ENCODE measurements at regions not wholly inside any gene's neighbourhood (a gene's known extent, or its start where the extent isn't known, plus 50 kb on each side); places are given as distances from the start of the nearest gene placed in this dataset.

DNA sequence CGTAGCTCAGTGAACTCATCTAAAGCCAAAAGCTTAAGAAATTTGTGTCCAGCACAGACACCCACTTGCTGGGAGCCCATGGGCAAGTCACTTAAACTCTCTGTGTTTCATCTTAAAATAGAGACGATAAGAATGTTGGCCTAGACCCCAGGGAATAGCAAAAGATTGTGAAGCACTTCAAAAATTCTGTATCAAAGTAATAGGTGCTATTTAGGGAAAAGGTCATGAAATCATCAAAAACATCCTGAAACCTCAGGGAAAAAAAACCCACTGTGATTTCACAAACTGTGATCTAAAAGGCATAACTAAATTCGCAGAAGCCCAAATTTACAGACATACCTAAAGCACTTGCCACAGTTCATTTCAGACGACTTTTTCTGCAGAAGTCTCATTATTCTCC lies 278.3 kb downstream of the NR2F1-AS1 start:
- no peak overlapping the region for H3K27ac ChIP-seq
- TF ChIP-seq, protein P1, sequence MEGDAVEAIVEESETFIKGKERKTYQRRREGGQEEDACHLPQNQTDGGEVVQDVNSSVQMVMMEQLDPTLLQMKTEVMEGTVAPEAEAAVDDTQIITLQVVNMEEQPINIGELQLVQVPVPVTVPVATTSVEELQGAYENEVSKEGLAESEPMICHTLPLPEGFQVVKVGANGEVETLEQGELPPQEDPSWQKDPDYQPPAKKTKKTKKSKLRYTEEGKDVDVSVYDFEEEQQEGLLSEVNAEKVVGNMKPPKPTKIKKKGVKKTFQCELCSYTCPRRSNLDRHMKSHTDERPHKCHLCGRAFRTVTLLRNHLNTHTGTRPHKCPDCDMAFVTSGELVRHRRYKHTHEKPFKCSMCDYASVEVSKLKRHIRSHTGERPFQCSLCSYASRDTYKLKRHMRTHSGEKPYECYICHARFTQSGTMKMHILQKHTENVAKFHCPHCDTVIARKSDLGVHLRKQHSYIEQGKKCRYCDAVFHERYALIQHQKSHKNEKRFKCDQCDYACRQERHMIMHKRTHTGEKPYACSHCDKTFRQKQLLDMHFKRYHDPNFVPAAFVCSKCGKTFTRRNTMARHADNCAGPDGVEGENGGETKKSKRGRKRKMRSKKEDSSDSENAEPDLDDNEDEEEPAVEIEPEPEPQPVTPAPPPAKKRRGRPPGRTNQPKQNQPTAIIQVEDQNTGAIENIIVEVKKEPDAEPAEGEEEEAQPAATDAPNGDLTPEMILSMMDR (conservative IDR thresholded peaks at IDR 0.05): no peak

DNA sequence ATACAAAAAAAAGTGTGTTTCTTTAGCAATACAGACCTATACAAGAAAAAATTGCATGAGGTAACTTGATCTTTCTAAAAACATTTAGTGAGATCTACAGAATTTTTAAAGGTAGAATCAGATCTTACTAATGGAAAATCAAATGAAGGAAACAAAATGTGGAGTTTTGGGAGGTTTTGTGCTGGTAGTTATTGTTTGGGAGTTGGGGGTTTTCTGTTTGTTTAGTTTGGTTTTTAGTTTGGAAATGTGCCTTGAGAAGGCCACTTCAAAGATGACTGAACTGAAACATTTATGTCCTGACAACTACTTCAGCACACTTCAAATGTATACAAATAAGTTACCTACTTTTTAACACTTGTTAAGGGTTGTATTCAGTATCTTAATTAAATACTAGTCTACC lies 280.1 kb downstream of the NR2F1-AS1 start:
- no peak overlapping the region for H3K27ac ChIP-seq
- TF ChIP-seq, protein P1 (conservative IDR thresholded peaks at IDR 0.05): no peak

DNA sequence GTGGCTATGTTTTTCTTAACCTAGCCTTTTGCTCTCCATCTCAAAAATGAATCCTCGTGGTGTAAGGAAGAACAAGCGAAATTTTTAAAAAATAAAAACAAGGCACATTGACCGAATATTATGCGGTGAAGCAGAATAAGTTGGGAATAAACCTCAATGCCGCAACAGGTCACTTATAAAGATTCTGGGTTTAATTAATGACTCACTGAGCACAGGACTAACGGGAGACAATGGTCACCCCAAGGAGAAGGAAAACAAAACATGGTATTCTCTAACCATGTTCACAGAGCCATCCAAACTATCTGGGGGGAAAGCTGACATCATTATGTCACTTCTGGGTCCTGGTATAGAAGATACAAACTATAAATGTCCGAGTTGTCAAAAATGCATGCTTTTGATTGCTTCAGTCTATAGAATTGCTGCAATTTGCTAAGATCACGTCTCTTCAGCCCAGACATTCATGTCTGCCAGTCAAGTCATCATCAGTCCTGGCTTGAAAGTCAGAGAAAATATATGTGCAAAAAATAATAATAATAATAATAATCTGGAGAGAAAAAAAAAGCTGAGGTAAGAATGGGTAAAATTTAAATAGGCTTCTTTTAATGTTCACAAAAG lies 280.6 kb downstream of the NR2F1-AS1 start:
- TF ChIP-seq, protein P1 (conservative IDR thresholded peaks at IDR 0.05): no peak
- no peak overlapping the region for H3K27ac ChIP-seq

DNA sequence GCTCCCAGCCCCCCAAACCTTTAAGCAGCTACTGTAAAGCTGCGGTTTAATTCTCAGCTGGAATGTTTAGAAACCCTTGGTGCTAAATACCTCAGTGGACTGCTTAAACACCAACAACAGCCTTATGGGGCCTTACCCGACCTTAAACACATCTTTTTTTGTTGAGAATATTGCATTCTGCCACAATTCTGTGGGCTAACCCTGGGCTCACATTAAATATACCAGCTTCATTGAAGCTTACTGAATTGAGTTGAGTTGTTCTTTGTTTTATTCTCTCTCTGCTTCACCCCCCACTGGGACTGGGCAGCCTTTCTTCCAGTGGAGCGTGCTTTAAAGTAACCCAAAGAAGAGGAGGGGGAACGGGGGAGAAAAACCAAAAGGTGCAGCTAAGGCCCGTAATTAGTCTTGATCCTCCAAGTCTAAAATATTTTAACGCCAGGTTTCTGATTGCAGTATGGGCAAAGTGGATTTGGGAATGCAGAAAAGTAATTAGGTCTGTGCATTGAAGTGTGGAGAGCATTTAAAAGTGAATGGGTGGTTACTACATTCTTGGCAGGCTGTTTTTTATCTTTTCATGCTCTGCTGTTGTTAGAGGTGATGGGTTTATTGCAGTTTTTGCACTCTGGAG lies 281.2 kb downstream of the NR2F1-AS1 start:
- TF ChIP-seq, protein P1 (conservative IDR thresholded peaks at IDR 0.05): no peak

DNA sequence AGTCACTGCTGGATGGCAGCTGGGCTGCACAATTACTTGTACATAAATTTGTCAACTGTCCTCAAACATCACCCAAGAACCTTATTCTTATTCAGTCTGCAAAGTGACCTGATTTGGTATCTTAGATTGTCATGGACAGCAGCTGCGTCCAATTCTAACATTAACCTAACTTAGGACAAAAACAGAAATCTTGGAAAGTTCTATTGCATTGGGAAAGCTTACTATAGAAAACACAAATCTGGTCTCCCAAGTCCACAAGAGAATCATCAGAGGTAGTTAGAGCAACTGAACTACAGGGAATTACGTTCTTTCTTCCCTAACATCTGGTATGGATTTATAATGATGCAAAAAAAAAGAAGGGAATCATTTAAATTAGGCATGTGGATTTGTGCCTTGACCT lies 283.9 kb downstream of the NR2F1-AS1 start:
- TF ChIP-seq, protein P1 (conservative IDR thresholded peaks at IDR 0.05): no peak
- no peak overlapping the region for H3K27ac ChIP-seq

More for the DNA sequence above, 281.2 kb downstream of the NR2F1-AS1 start:
- no peak overlapping the region for H3K27ac ChIP-seq

DNA sequence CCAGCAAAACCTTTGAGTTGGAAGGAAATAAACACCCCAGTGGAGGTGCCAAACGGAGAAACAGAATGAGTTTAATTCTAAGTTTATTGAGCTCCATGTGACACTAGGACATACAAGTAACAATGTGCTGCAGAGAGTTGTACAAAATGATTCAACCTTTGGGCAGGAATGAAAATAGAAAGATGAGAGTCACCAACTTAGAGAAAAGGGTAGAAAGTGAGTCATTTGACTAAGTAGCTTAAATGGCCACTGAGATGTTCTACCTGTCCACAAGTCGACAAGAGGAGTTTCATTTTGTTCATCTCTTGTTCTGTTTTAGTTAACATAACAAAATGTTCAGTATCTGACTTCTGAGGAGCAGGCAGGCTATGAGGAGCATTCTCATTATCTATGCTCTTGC lies 284.7 kb downstream of the NR2F1-AS1 start:
- TF ChIP-seq, protein P1 (conservative IDR thresholded peaks at IDR 0.05): no peak

DNA sequence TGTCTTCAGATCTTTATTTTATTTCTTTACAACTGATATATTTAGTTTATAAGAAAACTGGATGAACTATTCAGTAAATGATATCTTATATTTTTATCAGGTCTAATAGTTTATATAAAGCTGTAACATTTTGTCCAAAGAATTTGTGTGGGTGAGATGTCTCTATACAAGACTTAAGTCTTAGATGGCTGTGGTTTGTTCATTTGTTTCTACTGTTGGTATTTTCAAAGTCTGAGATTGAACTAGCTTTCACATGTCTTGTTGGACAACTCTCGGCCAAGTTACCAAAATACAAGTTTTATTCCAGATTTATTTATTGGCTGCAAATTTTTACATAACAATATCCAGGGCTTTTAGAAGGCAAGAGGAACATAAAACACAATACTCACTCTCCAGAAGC lies 286.0 kb downstream of the NR2F1-AS1 start:
- TF ChIP-seq, protein P1 (conservative IDR thresholded peaks at IDR 0.05): no peak
- no peak overlapping the region for H3K27ac ChIP-seq

More for the DNA sequence above, 284.7 kb downstream of the NR2F1-AS1 start:
- no peak overlapping the region for H3K27ac ChIP-seq
